HepG2 (cell line): ENCODE measurements at regions not wholly inside any gene's neighbourhood (a gene's known extent, or its start where the extent isn't known, plus 50 kb on each side); places are given as distances from the start of the nearest gene placed in this dataset.

Experiments
- ATAC-seq: fragments of 200-7000 bp; cut with Tn5 transposase; 3 replicates; pipeline ENCODE4 v1.9.1; 2020; ENCODE audit warnings: mild to moderate bottlenecking, moderate library complexity
- BruUV-seq: library from RNA; stranded (reverse); fragments of 400-500 nt; replicated peaks from 2 replicates; lab custom pipeline; 2021; lab: Mats Ljungman, UMichigan
- CTCF ChIA-PET: fragments of 300-600 bp; formaldehyde crosslinking; extraction: SDS; loops from one replicate; lab custom pipeline; 2021; ENCODE audit warnings: low total read pairs, inconsistent platforms, low intra/inter-chr PET ratio; lab: Yijun Ruan, JAX
- POLR2A ChIA-PET: fragments of 350-600 bp; sonication (Branson Sonifier 250); formaldehyde crosslinking; loops from one replicate; lab custom pipeline; 2020; ENCODE audit warnings: antibody characterized with exemption, inconsistent platforms; lab: Yijun Ruan, JAX
- DNase-seq: peaks from one replicate; pipeline ENCODE4 v3.0.0-alpha.2; 2015; ENCODE audit warnings: low spot score
- FAIRE-seq: peaks from 3 replicates; lab custom pipeline; 2011; peaks lifted over from hg19 to GRCh38; lab: Jason Lieb, UNC
- H2AFZ ChIP-seq: one replicate; pipeline ENCODE4 v1.6.1; 2011; ENCODE audit warnings: low read length, inconsistent platforms
- H3K27ac ChIP-seq: fragments of 300-600 bp; 3 replicates; pipeline ENCODE4 v1.8.0; 2011; ENCODE audit warnings: mixed run types, mild to moderate bottlenecking, mixed read lengths, low read length, inconsistent platforms; ENCODE audit not compliant: insufficient read depth; ENCODE audit errors: extremely low read length
- H3K27me3 ChIP-seq, 2 experiments: fragments of 200-600 bp in 1 of 2; 2 replicates in 1 of 2; 3 replicates in 1 of 2; pipeline versions ENCODE4 v1.6.0 to v1.8.0; 2011; ENCODE audit warnings: low read length in 2 of 2, mild to moderate bottlenecking in 2 of 2, moderate library complexity in 2 of 2, inconsistent platforms in 1 of 2; ENCODE audit not compliant: insufficient read depth in 2 of 2, control insufficient read depth in 1 of 2
- H3K36me3 ChIP-seq, 2 experiments: fragments of 200-600 bp in 1 of 2; replicated peaks in 1 of 2; 2 replicates in 1 of 2; 3 replicates in 1 of 2; pipeline versions ENCODE4 v1.5.1 to v1.8.0; 2011; ENCODE audit warnings: low read length in 2 of 2, inconsistent platforms in 1 of 2; ENCODE audit not compliant: insufficient read depth in 2 of 2, control insufficient read depth in 1 of 2
- H3K4me1 ChIP-seq: 2 replicates; pipeline ENCODE4 v1.5.1; 2012; ENCODE audit warnings: low read length, inconsistent platforms; ENCODE audit not compliant: insufficient read depth
- H3K4me2 ChIP-seq: 2 replicates; pipeline ENCODE4 v1.6.0; 2011; ENCODE audit warnings: low read depth, low read length, inconsistent platforms
- H3K4me3 ChIP-seq, 3 experiments: fragments of 200-600 bp in 1 of 3; sonication (generic), shearing (Covaris generic) in 1 of 3; replicated peaks in 1 of 3; 2 replicates each; pipeline ENCODE4 v1.5.1; 2011 to 2016; ENCODE audit warnings: low read length in 3 of 3, inconsistent platforms in 2 of 3, low read depth in 2 of 3, mild to moderate bottlenecking in 2 of 3, control low read depth in 1 of 3, mixed read lengths in 1 of 3; ENCODE audit not compliant: insufficient read depth in 1 of 3
- H3K79me2 ChIP-seq: one replicate; pipeline ENCODE4 v1.6.1; 2011; ENCODE audit warnings: low read length, inconsistent platforms; ENCODE audit not compliant: insufficient read depth
- H3K9ac ChIP-seq: 2 replicates; pipeline ENCODE4 v1.6.0; 2011; ENCODE audit warnings: mild to moderate bottlenecking, low read depth, low read length, inconsistent platforms; ENCODE audit not compliant: insufficient read depth
- H3K9me3 ChIP-seq: 2 replicates; pipeline ENCODE4 v1.5.1; 2012; ENCODE audit warnings: mild to moderate bottlenecking, low read length
- H4K20me1 ChIP-seq: 2 replicates; pipeline ENCODE4 v1.6.0; 2011; ENCODE audit warnings: inconsistent platforms, mild to moderate bottlenecking, low read length, moderate library complexity; ENCODE audit not compliant: insufficient read depth
- BCL6 ChIP-seq: IDR thresholded peaks from 2 replicates; pipeline ENCODE4 v1.6.1; 2016; ENCODE audit warnings: missing genetic modification reagents, missing compliant biosample characterization
- EHMT2 ChIP-seq: fragments of 200-600 bp; sonication (generic); IDR thresholded peaks from 2 replicates; pipeline ENCODE4 v1.7.0; 2017; ENCODE audit warnings: antibody characterized with exemption, low read depth, low read length, borderline replicate concordance
- EZH2 ChIP-seq: conservative IDR thresholded peaks from 2 replicates; pipeline ENCODE4 v1.6.1; 2012; ENCODE audit warnings: mild to moderate bottlenecking, low read depth, low read length, moderate library complexity
- HCFC1 ChIP-seq: fragments of 150-350 bp; IDR thresholded peaks from 2 replicates; pipeline ENCODE4 v1.6.1; 2014; ENCODE audit warnings: low read depth, low read length
- NPAS2 ChIP-seq: sonication (generic); formaldehyde crosslinking; IDR thresholded peaks from 2 replicates; pipeline ENCODE4 v1.8.0; 2022; ENCODE audit warnings: mild to moderate bottlenecking, missing genetic modification reagents, borderline replicate concordance
- RAD21 ChIP-seq: fragments of 450-650 bp; formaldehyde crosslinking; IDR thresholded peaks from 2 replicates; pipeline ENCODE4 v1.5.0; 2020; ENCODE audit warnings: mild to moderate bottlenecking
- SMYD3 ChIP-seq: sonication (generic); formaldehyde crosslinking; IDR thresholded peaks from 2 replicates; pipeline ENCODE4 v1.8.1; 2023; ENCODE audit warnings: mild to moderate bottlenecking, missing genetic modification reagents
- ZBTB42 ChIP-seq: sonication (generic); formaldehyde crosslinking; IDR thresholded peaks from 2 replicates; pipeline ENCODE4 v1.5.0; 2020; ENCODE audit warnings: mild to moderate bottlenecking, missing genetic modification reagents
- ZNF747 ChIP-seq: sonication (generic); formaldehyde crosslinking; IDR thresholded peaks from 2 replicates; pipeline ENCODE4 v1.8.1; 2023; ENCODE audit warnings: missing genetic modification reagents, mild to moderate bottlenecking, borderline replicate concordance
- WGBS: methylation state at CpG from one replicate; pipeline ENCODE4 v1.1.6; 2017; ENCODE audit warnings: low lambda C conversion rate; 5-methylcytosine and 5-hydroxymethylcytosine counted together
- in situ Hi-C: cut with HindIII; loops from 2 replicates; pipeline ENCODE4 v1.10.0; 2017; ENCODE audit warnings: low pct_unique_long_range_greater_than_20kb; ENCODE audit not compliant: extremely low pct_ligation_motif_present
- intact Hi-C: fragments of 100-400 bp; cut with micrococcal nuclease; formaldehyde crosslinking; loops from one replicate; pipeline ENCODE4 v1.10.0; 2022; ENCODE audit not compliant: unreplicated experiment
- TF ChIP-seq, protein P1 (sequence below): fragments of 450-650 bp; IDR thresholded peaks from 2 replicates; pipeline ENCODE4 v1.6.1; 2016

DNA sequence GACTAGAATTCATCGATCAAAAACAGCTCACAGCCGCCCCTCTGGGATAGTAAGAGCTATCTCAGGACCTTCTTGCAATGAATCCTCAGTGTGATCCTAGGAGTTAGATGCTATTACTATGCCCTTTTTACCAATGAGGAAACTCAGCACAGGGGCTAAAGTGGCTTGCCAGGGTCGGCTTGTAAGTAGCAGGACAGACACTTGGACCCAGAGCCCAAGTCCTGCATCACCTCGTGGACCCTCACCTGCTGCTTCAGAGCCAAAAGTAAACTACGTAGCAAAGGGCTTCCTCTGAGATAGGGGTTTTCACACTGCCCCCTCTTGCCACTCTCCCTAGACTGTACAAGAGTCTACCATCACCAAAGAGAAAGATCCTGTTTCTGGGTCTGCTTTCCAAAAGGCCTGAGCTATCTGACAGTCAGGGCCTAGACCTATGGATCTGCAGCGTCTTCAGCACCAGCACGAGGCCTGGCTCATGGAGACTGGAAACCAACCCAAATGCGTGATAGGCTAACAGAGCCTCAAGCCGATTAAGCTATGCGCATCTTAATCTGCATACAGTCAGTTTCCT lies 172.3 kb downstream of the ANKRD60 start:
- H2AFZ ChIP-seq: no peak overlapping the region
- ChIA-PET CTCF (no interaction called here), POLR2A (no interaction called here)
- no peak overlapping the region for H3K4me3 ChIP-seq
- H3K9me3 ChIP-seq: peaks cover 6% of the 10 kb centered on the region
- no peak overlapping the region for H3K27ac ChIP-seq
- 43% methylated on average over 10 of the region's 10 CpGs for WGBS
- no peak for TF ChIP-seq NPAS2 (CRISPR knock-in tag)
- TF ChIP-seq RAD21 (CRISPR knock-in tag): no peak
- TF ChIP-seq HCFC1: no peak
- no peak for TF ChIP-seq EHMT2
- no peak for TF ChIP-seq SMYD3
- TF ChIP-seq BCL6: no peak
- TF ChIP-seq EZH2: no peak
- TF ChIP-seq, protein P1, sequence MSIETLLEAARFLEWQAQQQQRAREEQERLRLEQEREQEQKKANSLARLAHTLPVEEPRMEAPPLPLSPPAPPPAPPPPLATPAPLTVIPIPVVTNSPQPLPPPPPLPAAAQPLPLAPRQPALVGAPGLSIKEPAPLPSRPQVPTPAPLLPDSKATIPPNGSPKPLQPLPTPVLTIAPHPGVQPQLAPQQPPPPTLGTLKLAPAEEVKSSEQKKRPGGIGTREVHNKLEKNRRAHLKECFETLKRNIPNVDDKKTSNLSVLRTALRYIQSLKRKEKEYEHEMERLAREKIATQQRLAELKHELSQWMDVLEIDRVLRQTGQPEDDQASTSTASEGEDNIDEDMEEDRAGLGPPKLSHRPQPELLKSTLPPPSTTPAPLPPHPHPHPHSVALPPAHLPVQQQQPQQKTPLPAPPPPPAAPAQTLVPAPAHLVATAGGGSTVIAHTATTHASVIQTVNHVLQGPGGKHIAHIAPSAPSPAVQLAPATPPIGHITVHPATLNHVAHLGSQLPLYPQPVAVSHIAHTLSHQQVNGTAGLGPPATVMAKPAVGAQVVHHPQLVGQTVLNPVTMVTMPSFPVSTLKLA: no peak
- TF ChIP-seq ZNF747 (CRISPR knock-in tag): no peak
- no peak for TF ChIP-seq ZBTB42 (CRISPR knock-in tag)
- ATAC-seq (no peak), FAIRE-seq (no peak), DNase-seq (no peak)
- in situ Hi-C loops: no loop called here
- no peak overlapping the region for H3K9ac ChIP-seq
- no peaks in the 10 kb centered on the region for H3K4me1 ChIP-seq
- intact Hi-C loops: no loop called here
- H3K27me3 ChIP-seq: peaks cover 0 to 4% of the 10 kb centered on the region in 2 experiments; a peak in 2 of 5 replicates
- H3K4me2 ChIP-seq: no peak overlapping the region
- H4K20me1 ChIP-seq: no peaks in the 10 kb centered on the region
- H3K79me2 ChIP-seq: no peaks in the 10 kb centered on the region
- H3K36me3 ChIP-seq: no peaks in the 10 kb centered on the region
- BruUV-seq: no TSS peak
